Chondrocyte (in vitro differentiated cells): ENCODE measurements at regions not wholly inside any gene's neighbourhood (a gene's known extent, or its start where the extent isn't known, plus 50 kb on each side); places are given as distances from the start of the nearest gene placed in this dataset.

ENCODE experiments used
- DNase-seq: peaks from one replicate; pipeline ENCODE4 v3.0.0; 2021; ENCODE audit warnings: mixed read lengths, low spot score
- H3K27ac Mint-ChIP-seq: one replicate; pipeline ENCODE4 v1.8.0; 2021; ENCODE audit warnings: mild to moderate bottlenecking, moderate library complexity, mixed read lengths; ENCODE audit not compliant: unreplicated experiment
- H3K27me3 Mint-ChIP-seq: 2 replicates; pipeline ENCODE4 v1.8.0; 2021; ENCODE audit warnings: low read depth, mixed read lengths
- H3K36me3 Mint-ChIP-seq: 2 replicates; pipeline ENCODE4 v1.8.0; 2021; ENCODE audit warnings: low read depth, mixed read lengths
- H3K4me1 Mint-ChIP-seq: 2 replicates; pipeline ENCODE4 v1.8.0; 2021; ENCODE audit warnings: low read depth, mild to moderate bottlenecking, mixed read lengths
- H3K4me3 Mint-ChIP-seq: one replicate; pipeline ENCODE4 v1.8.0; 2021; ENCODE audit warnings: mild to moderate bottlenecking, moderate library complexity, mixed read lengths; ENCODE audit not compliant: unreplicated experiment
- H3K9me3 Mint-ChIP-seq: 2 replicates; pipeline ENCODE4 v1.8.0; 2021; ENCODE audit warnings: low read depth, mixed read lengths
- CTCF ChIP-seq: fragments of 200-600 bp; sonication (generic); IDR thresholded peaks from 2 replicates; pipeline ENCODE4 v1.5.0; 2021; ENCODE audit warnings: antibody characterized with exemption, mild to moderate bottlenecking, moderate library complexity

GRCh38 chr2:150126143-150126740, 361.2 kb downstream of the RND3 start:
- Mint-ChIP-seq H3K36me3 (no peaks in the 10 kb centered on the region), H3K27ac (peak overlapping the region; percentile 87), H3K4me3 (no peak overlapping the region), H3K9me3 (peaks cover 4% of the 10 kb centered on the region), H3K4me1 (peaks cover 54% of the 10 kb centered on the region), H3K27me3 (no peaks in the 10 kb centered on the region)
- no peak for TF ChIP-seq CTCF
- no peak for DNase-seq

- Mint-ChIP-seq H3K4me1 (peaks cover 54% of the 10 kb centered on the region), H3K27ac (peak overlapping the region; percentile 87), H3K9me3 (peaks cover 4% of the 10 kb centered on the region), H3K27me3 (no peaks in the 10 kb centered on the region), H3K4me3 (peak overlapping the region; percentile 17), H3K36me3 (no peaks in the 10 kb centered on the region)
- peak; percentile 66 for TF ChIP-seq CTCF
- DNase-seq = no peak
Measured at GRCh38 chr2:150125708-150126107, 361.8 kb downstream of the RND3 start.

- H3K9me3 Mint-ChIP-seq = peaks cover 4% of the 10 kb centered on the region
- no peaks in the 10 kb centered on the region for H3K27me3 Mint-ChIP-seq
- no peak for TF ChIP-seq CTCF
- H3K27ac Mint-ChIP-seq = peak overlapping the region; percentile 87
- DNase-seq = no peak
- H3K36me3 Mint-ChIP-seq = no peaks in the 10 kb centered on the region
- no peak overlapping the region for H3K4me3 Mint-ChIP-seq
- peaks cover 54% of the 10 kb centered on the region for H3K4me1 Mint-ChIP-seq
Measured at GRCh38 chr2:150125188-150125587, 362.3 kb downstream of the RND3 start.

GRCh38 chr2:150124739-150125138, 362.7 kb downstream of the RND3 start:
- Mint-ChIP-seq H3K4me1 (peaks cover 54% of the 10 kb centered on the region), H3K27ac (peak overlapping the region; percentile 14), H3K27me3 (no peaks in the 10 kb centered on the region), H3K9me3 (peaks cover 4% of the 10 kb centered on the region), H3K4me3 (no peak overlapping the region), H3K36me3 (no peaks in the 10 kb centered on the region)
- no peak for DNase-seq
- TF ChIP-seq CTCF = no peak

- no peak overlapping the region for H3K27ac Mint-ChIP-seq
Measured at GRCh38 chr2:150122871-150123613, 364.4 kb downstream of the RND3 start.

More at GRCh38 chr2:150122871-150123613, 364.4 kb downstream of the RND3 start:
- TF ChIP-seq CTCF = no peak
- Mint-ChIP-seq H3K9me3 (no peaks in the 10 kb centered on the region), H3K4me3 (no peak overlapping the region), H3K36me3 (no peaks in the 10 kb centered on the region), H3K27me3 (no peaks in the 10 kb centered on the region), H3K4me1 (peaks cover 51% of the 10 kb centered on the region)
- DNase-seq = no peak
